ENCODE measurements at regions not wholly inside any gene's neighbourhood (a gene's known extent, or its start where the extent isn't known, plus 50 kb on each side); places are given as distances from the start of the nearest gene placed in this dataset.

- no peak overlapping the region for H3K4me3 ChIP-seq (ENCODE audit: low read length)
- no peak overlapping the region for H4K8ac ChIP-seq (ENCODE audit: low read depth, low read length)
- no peaks in the 10 kb centered on the region for H3K79me2 ChIP-seq (ENCODE audit: control insufficient read depth, insufficient read depth, low read length)
- no peak overlapping the region for H2AK5ac ChIP-seq (ENCODE audit: low read length)
- no peak overlapping the region for H4K5ac ChIP-seq (ENCODE audit: low read length)
- H3K23ac ChIP-seq (ENCODE audit: low read length): no peak overlapping the region
- H3K27ac ChIP-seq (ENCODE audit: low read depth, low read length): no peak overlapping the region
- no peak overlapping the region for H3K4ac ChIP-seq (ENCODE audit: low read depth, low read length)
- DNase-seq: peak; percentile 75
- no peak overlapping the region for H2BK15ac ChIP-seq (replicated peaks; ENCODE audit: low read depth)
- no peaks in the 10 kb centered on the region for H3K27me3 ChIP-seq (ENCODE audit: insufficient read depth, low read length, poor library complexity)
- H3K4me1 ChIP-seq (ENCODE audit: control insufficient read depth, low read depth, low read length): peaks cover 1% of the 10 kb centered on the region
- H3K56ac ChIP-seq (ENCODE audit: low read length): no peak overlapping the region
- H3K9ac ChIP-seq (ENCODE audit: low read length): no peak overlapping the region
- no CpG with 5 or more reads among the region's 5 CpGs for WGBS (ENCODE audit: extremely low coverage, insufficient coverage, low lambda C conversion rate)
- no peak overlapping the region for H2BK5ac ChIP-seq (ENCODE audit: low read length)
- H2BK120ac ChIP-seq (ENCODE audit: low read depth, low read length): no peak overlapping the region
- H3K4me2 ChIP-seq (ENCODE audit: low read length): no peak overlapping the region
- no peaks in the 10 kb centered on the region for H3K36me3 ChIP-seq (ENCODE audit: control insufficient read depth, insufficient read depth, low read length)
- no peaks in the 10 kb centered on the region for H3K79me1 ChIP-seq (ENCODE audit: low read length)
- H3K18ac ChIP-seq (ENCODE audit: low read length): no peak overlapping the region
Observed at GRCh38 chr3:87801409-87801808, 257.4 kb downstream of the CGGBP1 start.

GRCh38 chr3:87800516-87800915 is 258.3 kb downstream of the CGGBP1 start:
- H2BK120ac ChIP-seq (ENCODE audit: low read depth, low read length): no peak overlapping the region

GRCh38 chr3:87798567-87798947 is 260.2 kb downstream of the CGGBP1 start:
- Histone ChIP-seq H3K36me3 (ENCODE audit: control insufficient read depth, insufficient read depth, low read length) (no peaks in the 10 kb centered on the region), H2BK5ac (ENCODE audit: low read length) (no peak overlapping the region), H3K4me2 (ENCODE audit: low read length) (no peak overlapping the region), H3K79me1 (ENCODE audit: low read length) (no peaks in the 10 kb centered on the region), H2BK120ac (ENCODE audit: low read depth, low read length) (no peak overlapping the region), H3K4me3 (ENCODE audit: low read length) (no peak overlapping the region), H3K27ac (ENCODE audit: low read depth, low read length) (no peak overlapping the region), H3K4me1 (ENCODE audit: control insufficient read depth, low read depth, low read length) (peaks cover 1% of the 10 kb centered on the region), H3K4ac (ENCODE audit: low read depth, low read length) (no peak overlapping the region), H3K9ac (ENCODE audit: low read length) (no peak overlapping the region), H2BK15ac (replicated peaks; ENCODE audit: low read depth) (no peak overlapping the region), H3K23ac (ENCODE audit: low read length) (no peak overlapping the region), H3K56ac (ENCODE audit: low read length) (no peak overlapping the region), H4K8ac (ENCODE audit: low read depth, low read length) (no peak overlapping the region), H3K18ac (ENCODE audit: low read length) (no peak overlapping the region), H3K27me3 (ENCODE audit: insufficient read depth, low read length, poor library complexity) (no peaks in the 10 kb centered on the region), H4K5ac (ENCODE audit: low read length) (no peak overlapping the region), H2AK5ac (ENCODE audit: low read length) (no peak overlapping the region), H3K79me2 (ENCODE audit: control insufficient read depth, insufficient read depth, low read length) (no peaks in the 10 kb centered on the region)
- no CpG with 5 or more reads among the region's 4 CpGs for WGBS (ENCODE audit: extremely low coverage, insufficient coverage, low lambda C conversion rate)
- DNase-seq: no peak

More at GRCh38 chr3:87800516-87800915, 258.3 kb downstream of the CGGBP1 start:
- Histone ChIP-seq H3K9ac (ENCODE audit: low read length) (no peak overlapping the region), H3K79me1 (ENCODE audit: low read length) (no peaks in the 10 kb centered on the region), H3K27me3 (ENCODE audit: insufficient read depth, low read length, poor library complexity) (no peaks in the 10 kb centered on the region), H4K5ac (ENCODE audit: low read length) (no peak overlapping the region), H3K23ac (ENCODE audit: low read length) (no peak overlapping the region), H2BK15ac (replicated peaks; ENCODE audit: low read depth) (no peak overlapping the region), H3K4ac (ENCODE audit: low read depth, low read length) (no peak overlapping the region), H2AK5ac (ENCODE audit: low read length) (no peak overlapping the region), H4K8ac (ENCODE audit: low read depth, low read length) (no peak overlapping the region), H3K4me1 (ENCODE audit: control insufficient read depth, low read depth, low read length) (peaks cover 1% of the 10 kb centered on the region), H3K56ac (ENCODE audit: low read length) (no peak overlapping the region), H3K4me2 (ENCODE audit: low read length) (no peak overlapping the region), H3K79me2 (ENCODE audit: control insufficient read depth, insufficient read depth, low read length) (no peaks in the 10 kb centered on the region), H2BK5ac (ENCODE audit: low read length) (no peak overlapping the region), H3K4me3 (ENCODE audit: low read length) (no peak overlapping the region), H3K36me3 (ENCODE audit: control insufficient read depth, insufficient read depth, low read length) (no peaks in the 10 kb centered on the region), H3K27ac (ENCODE audit: low read depth, low read length) (no peak overlapping the region), H3K18ac (ENCODE audit: low read length) (no peak overlapping the region)
- DNase-seq: no peak

- Histone ChIP-seq H2BK5ac (ENCODE audit: low read length) (no peak overlapping the region), H3K79me2 (ENCODE audit: control insufficient read depth, insufficient read depth, low read length) (no peaks in the 10 kb centered on the region), H3K27me3 (ENCODE audit: insufficient read depth, low read length, poor library complexity) (no peaks in the 10 kb centered on the region), H3K9ac (ENCODE audit: low read length) (no peak overlapping the region), H3K36me3 (ENCODE audit: control insufficient read depth, insufficient read depth, low read length) (no peaks in the 10 kb centered on the region), H3K27ac (ENCODE audit: low read depth, low read length) (no peak overlapping the region), H4K8ac (ENCODE audit: low read depth, low read length) (no peak overlapping the region), H3K79me1 (ENCODE audit: low read length) (no peaks in the 10 kb centered on the region), H3K56ac (ENCODE audit: low read length) (no peak overlapping the region), H2BK15ac (replicated peaks; ENCODE audit: low read depth) (no peak overlapping the region), H3K4me2 (ENCODE audit: low read length) (no peak overlapping the region), H3K4ac (ENCODE audit: low read depth, low read length) (no peak overlapping the region), H3K4me1 (ENCODE audit: control insufficient read depth, low read depth, low read length) (peaks cover 1% of the 10 kb centered on the region), H3K4me3 (ENCODE audit: low read length) (no peak overlapping the region), H4K5ac (ENCODE audit: low read length) (no peak overlapping the region), H3K23ac (ENCODE audit: low read length) (no peak overlapping the region), H2BK120ac (ENCODE audit: low read depth, low read length) (no peak overlapping the region), H3K18ac (ENCODE audit: low read length) (no peak overlapping the region), H2AK5ac (ENCODE audit: low read length) (no peak overlapping the region)
- no CpG with 5 or more reads among the region's 5 CpGs for WGBS (ENCODE audit: extremely low coverage, insufficient coverage, low lambda C conversion rate)
- no peak for DNase-seq
Observed at GRCh38 chr3:87797872-87798566, 260.8 kb downstream of the CGGBP1 start.

GRCh38 chr3:87796843-87797185 is 262.0 kb downstream of the CGGBP1 start:
- Histone ChIP-seq H4K5ac (ENCODE audit: low read length) (no peak overlapping the region), H3K4me3 (ENCODE audit: low read length) (no peak overlapping the region), H3K79me2 (ENCODE audit: control insufficient read depth, insufficient read depth, low read length) (no peaks in the 10 kb centered on the region), H3K4me2 (ENCODE audit: low read length) (no peak overlapping the region), H3K4ac (ENCODE audit: low read depth, low read length) (no peak overlapping the region), H3K27ac (ENCODE audit: low read depth, low read length) (no peak overlapping the region), H3K18ac (ENCODE audit: low read length) (no peak overlapping the region), H3K4me1 (ENCODE audit: control insufficient read depth, low read depth, low read length) (peaks cover 1% of the 10 kb centered on the region), H3K36me3 (ENCODE audit: control insufficient read depth, insufficient read depth, low read length) (no peaks in the 10 kb centered on the region), H3K79me1 (ENCODE audit: low read length) (no peaks in the 10 kb centered on the region), H2AK5ac (ENCODE audit: low read length) (no peak overlapping the region), H2BK120ac (ENCODE audit: low read depth, low read length) (no peak overlapping the region), H3K9ac (ENCODE audit: low read length) (no peak overlapping the region), H3K56ac (ENCODE audit: low read length) (no peak overlapping the region), H4K8ac (ENCODE audit: low read depth, low read length) (no peak overlapping the region), H3K23ac (ENCODE audit: low read length) (no peak overlapping the region), H3K27me3 (ENCODE audit: insufficient read depth, low read length, poor library complexity) (no peaks in the 10 kb centered on the region), H2BK15ac (replicated peaks; ENCODE audit: low read depth) (no peak overlapping the region), H2BK5ac (ENCODE audit: low read length) (no peak overlapping the region)
- WGBS (ENCODE audit: extremely low coverage, insufficient coverage, low lambda C conversion rate): no CpG with 5 or more reads among the region's 3 CpGs
- no peak for DNase-seq

- Histone ChIP-seq H3K4ac (ENCODE audit: low read depth, low read length) (no peak overlapping the region), H3K4me1 (ENCODE audit: control insufficient read depth, low read depth, low read length) (peaks cover under 1% of the 10 kb centered on the region), H3K23ac (ENCODE audit: low read length) (no peak overlapping the region), H3K27ac (ENCODE audit: low read depth, low read length) (no peak overlapping the region), H4K5ac (ENCODE audit: low read length) (no peak overlapping the region), H3K79me1 (ENCODE audit: low read length) (no peaks in the 10 kb centered on the region), H4K8ac (ENCODE audit: low read depth, low read length) (no peak overlapping the region), H3K27me3 (ENCODE audit: insufficient read depth, low read length, poor library complexity) (no peaks in the 10 kb centered on the region), H2AK5ac (ENCODE audit: low read length) (no peak overlapping the region), H2BK120ac (ENCODE audit: low read depth, low read length) (no peak overlapping the region), H2BK5ac (ENCODE audit: low read length) (no peak overlapping the region), H3K4me3 (ENCODE audit: low read length) (no peak overlapping the region), H3K4me2 (ENCODE audit: low read length) (no peak overlapping the region), H3K18ac (ENCODE audit: low read length) (no peak overlapping the region), H3K9ac (ENCODE audit: low read length) (no peak overlapping the region), H3K79me2 (ENCODE audit: control insufficient read depth, insufficient read depth, low read length) (no peaks in the 10 kb centered on the region), H3K56ac (ENCODE audit: low read length) (no peak overlapping the region), H2BK15ac (replicated peaks; ENCODE audit: low read depth) (no peak overlapping the region), H3K36me3 (ENCODE audit: control insufficient read depth, insufficient read depth, low read length) (no peaks in the 10 kb centered on the region)
- peak; percentile 33 for DNase-seq
- WGBS (ENCODE audit: extremely low coverage, insufficient coverage, low lambda C conversion rate): 100% methylated on average over 1 of the region's 2 CpGs
Observed at GRCh38 chr3:87796137-87796842, 262.5 kb downstream of the CGGBP1 start.
